ENCODE measurements at regions not wholly inside any gene's neighbourhood (a gene's known extent, or its start where the extent isn't known, plus 50 kb on each side); places are given as distances from the start of the nearest gene placed in this dataset.

- DNase-seq (ENCODE audit: low read depth in 2 of 2, low spot score in 1 of 2): no peak
Observed at GRCh38 chr16:82499302-82499701, 127.5 kb upstream of the CDH13 start.

DNA sequence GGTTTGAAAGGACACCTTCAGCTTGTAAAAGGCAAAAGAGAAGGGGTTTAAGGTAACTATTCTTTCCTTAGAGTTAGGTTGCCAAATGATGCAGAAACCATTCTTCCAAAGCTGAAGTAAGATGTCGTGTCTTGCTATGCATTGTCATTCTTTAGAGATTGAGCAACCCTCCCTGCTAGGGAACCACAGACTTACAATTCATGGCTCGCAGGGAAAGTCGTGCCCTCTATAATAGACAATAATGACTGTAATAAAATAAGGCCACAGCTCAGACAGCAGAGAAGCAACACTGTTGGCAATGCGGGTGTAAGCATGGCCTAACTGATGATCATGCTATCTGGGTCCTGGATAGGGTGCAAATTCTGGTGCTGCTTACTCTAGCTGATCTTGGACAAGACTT, 129.6 kb upstream of the CDH13 start:
- no peak for DNase-seq (ENCODE audit: low read depth in 2 of 2, low spot score in 1 of 2)

- DNase-seq (ENCODE audit: low read depth in 2 of 2, low spot score in 1 of 2): no peak
Observed at GRCh38 chr16:82488460-82488859, 138.3 kb upstream of the CDH13 start.

DNA sequence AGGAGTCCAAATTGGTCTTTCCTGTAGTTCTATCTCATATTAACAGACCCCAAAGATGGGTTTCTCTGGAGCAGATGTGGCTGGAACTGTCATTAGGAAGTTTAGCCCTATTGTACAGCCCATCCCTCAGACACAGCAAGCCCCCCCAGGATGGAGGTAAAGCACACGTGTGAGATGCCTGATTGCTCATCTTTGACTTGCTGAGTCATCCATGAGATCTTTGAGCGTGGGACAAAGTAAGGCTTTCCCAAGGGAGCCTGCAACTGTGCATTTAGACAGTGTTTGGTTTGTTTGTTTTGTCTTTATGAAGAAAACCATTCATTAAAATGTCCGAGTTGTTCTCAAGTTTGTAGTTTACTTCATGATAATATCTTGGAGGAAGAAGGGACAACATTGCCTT, 145.3 kb upstream of the CDH13 start:
- no peak for DNase-seq (ENCODE audit: low read depth in 2 of 2, low spot score in 1 of 2)

DNA sequence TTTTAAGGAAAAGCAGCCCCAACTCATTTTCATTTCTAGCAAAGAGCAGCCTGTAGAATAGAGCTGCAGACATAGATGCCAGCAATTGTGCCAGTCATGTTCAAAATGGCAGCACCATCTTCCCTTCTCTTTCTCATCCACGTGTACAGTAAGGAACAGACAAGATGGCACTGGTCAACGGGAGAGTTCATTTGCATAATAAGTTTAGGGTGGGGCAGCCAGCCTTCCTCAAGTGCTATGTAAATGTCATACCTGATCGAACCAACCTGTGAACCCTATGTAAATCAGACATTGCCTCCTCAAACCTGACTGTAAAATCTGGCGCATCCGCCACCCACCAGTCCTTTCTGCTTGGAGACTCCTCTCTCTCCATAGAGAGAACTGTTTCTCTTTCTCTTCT, 150.0 kb upstream of the CDH13 start:
- no peak for DNase-seq (ENCODE audit: low read depth in 2 of 2, low spot score in 1 of 2)

DNA sequence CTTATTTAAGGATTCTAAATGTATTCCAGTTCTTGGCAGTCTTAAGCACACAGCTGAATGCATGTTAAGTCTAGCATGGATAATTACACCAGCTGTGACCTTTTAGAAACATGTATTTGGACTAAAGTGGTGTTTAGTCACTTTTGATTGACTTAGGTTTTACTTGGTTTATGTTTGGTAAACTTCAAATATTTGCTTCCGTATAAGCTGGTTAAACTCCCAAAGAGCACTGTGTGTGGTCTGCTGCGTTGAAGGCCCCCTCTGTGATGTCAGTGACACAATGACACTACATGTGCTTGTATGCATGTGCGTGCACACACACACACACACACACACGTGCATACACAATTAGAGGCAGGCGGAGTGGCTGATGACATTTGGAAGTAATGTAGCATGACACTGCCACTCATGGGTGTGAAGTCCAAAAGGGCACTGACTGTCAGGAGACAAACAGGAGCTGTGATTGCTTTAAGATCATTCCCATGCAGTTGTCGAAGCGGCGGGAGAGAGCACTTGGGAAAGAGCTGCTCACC, 156.1 kb upstream of the CDH13 start:
- DNase-seq (ENCODE audit: low read depth in 2 of 2, low spot score in 1 of 2): no peak

- no peak for DNase-seq (ENCODE audit: low read depth in 2 of 2, low spot score in 1 of 2)
Observed at GRCh38 chr16:82470016-82470415, 156.8 kb upstream of the CDH13 start.

- no peak for DNase-seq (ENCODE audit: low read depth in 2 of 2, low spot score in 1 of 2)
Observed at GRCh38 chr16:82464187-82464586, 162.6 kb upstream of the CDH13 start.

DNA sequence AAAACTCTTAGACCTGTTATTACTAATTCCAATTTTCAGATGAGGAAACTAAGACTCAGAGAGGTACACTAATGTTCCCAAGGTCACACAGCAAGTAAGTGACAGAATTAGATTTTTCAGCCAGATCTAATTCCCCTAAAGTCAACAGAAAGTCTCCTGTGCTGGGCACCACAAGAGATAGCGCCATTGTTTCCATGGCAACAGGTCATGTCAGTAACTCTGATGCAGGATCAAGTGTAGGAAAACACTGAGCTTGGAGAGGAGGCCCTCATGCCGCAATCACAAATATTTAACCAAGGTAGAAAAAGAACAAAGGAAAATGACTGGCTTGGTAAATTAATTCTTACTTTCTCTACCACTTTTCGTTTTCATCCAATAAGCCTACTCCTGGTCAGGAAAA, 166.0 kb upstream of the CDH13 start:
- no peak for DNase-seq (ENCODE audit: low read depth in 2 of 2, low spot score in 1 of 2)

- no peak for DNase-seq (ENCODE audit: low read depth in 2 of 2, low spot score in 1 of 2)
Observed at GRCh38 chr16:82459580-82460256, 167.1 kb upstream of the CDH13 start.

GRCh38 chr16:82456683-82457082, 170.1 kb upstream of the CDH13 start:
- DNase-seq (ENCODE audit: low read depth in 2 of 2, low spot score in 1 of 2): no peak

DNA sequence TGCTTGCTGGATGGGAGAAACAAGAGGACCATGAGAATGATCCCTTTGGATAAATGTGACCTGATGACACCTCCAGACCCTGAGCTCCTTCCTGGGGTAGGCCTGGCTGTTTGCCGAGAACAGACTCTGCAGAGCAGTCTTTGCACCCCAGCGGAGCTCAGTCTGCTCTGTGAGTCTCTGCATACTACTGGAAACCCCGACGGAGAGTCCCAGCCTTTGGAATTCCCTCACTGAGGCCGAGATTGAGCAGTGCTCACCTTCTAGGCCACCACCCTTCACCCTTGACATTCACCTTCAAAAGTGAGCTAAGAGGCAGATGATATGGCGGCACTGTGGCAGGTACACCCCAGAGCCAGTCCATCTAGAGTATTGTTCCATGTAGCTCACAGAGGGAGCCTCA, 172.2 kb upstream of the CDH13 start:
- DNase-seq (ENCODE audit: low read depth in 2 of 2, low spot score in 1 of 2): no peak

DNA sequence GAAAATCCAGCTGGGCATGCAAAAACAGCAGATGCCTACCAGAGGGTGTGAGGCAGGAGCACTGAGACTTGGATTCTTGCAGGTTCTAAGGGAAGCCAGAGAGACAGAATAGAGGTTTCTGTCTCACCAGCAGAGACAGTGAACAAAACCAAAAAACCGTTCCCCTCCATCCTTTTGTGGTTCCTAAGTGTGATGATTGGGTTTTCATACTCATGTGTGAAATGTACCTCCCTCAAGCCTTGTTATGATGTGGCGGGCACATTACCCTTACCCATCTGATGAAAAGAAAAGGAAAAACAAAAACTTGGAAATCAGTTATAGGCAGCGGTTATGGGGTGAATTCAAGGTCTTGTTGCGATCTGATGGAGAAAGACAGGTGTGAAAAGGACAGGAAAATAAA, 172.6 kb upstream of the CDH13 start:
- no peak for DNase-seq (ENCODE audit: low read depth in 2 of 2, low spot score in 1 of 2)

DNA sequence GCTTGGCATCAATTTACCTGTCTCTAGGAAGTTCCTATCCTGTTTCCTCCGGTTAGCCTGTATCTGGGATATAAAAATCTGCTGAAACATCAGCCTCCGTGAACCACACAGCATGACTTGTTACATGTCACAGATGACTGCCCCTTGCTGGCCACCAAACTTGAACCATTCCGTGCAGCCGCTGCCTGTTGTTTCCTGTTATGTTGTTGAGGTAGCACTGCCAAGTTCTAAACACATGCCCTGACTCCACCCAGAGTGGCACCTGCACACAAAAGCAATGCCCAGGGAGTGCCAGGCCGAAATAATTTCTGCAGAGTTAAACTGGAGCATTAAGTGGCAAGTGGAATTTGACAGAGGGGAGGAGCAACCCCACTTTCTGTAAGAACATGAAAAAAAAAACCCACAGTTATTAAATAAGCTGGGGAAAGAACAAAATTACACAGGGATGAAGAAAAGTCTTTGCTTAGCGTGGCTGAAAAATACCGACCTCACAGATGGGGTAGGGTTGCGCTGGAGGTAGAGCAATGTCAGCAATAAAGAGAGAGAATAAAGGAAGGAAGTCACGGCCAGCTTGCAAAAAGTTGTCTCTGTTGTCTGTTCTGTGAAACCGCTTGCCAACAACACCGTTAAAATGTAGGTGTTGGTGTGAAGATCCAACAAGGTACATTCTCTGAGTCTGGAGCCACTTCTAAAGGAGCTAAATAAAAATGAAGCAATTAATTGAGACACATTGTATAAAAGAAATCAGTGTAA, 174.6 kb upstream of the CDH13 start:
- DNase-seq (ENCODE audit: low read depth in 2 of 2, low spot score in 1 of 2): no peak

GRCh38 chr16:82451449-82451848, 175.3 kb upstream of the CDH13 start:
- DNase-seq (ENCODE audit: low read depth in 2 of 2, low spot score in 1 of 2): no peak

DNA sequence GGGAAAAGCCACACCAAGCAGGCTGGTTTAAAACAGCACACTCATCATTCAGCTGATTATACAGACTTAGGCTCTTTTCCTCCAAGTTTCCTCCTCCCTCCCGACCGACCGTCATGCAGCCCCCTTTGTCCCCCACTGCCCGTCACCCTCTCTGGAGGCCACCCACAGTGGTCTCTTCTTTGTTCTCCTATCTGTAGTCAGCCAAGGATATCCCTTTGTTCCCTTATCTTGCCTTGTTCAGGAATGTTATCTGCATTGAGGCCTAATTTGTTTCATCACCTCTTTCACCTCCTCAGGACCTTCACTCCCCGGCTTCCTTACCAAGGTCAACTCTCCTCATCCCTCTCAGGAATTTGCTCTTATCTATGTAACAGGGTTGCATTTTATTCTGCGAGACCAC, 186.4 kb upstream of the CDH13 start:
- DNase-seq (ENCODE audit: low read depth in 2 of 2, low spot score in 1 of 2): no peak

DNA sequence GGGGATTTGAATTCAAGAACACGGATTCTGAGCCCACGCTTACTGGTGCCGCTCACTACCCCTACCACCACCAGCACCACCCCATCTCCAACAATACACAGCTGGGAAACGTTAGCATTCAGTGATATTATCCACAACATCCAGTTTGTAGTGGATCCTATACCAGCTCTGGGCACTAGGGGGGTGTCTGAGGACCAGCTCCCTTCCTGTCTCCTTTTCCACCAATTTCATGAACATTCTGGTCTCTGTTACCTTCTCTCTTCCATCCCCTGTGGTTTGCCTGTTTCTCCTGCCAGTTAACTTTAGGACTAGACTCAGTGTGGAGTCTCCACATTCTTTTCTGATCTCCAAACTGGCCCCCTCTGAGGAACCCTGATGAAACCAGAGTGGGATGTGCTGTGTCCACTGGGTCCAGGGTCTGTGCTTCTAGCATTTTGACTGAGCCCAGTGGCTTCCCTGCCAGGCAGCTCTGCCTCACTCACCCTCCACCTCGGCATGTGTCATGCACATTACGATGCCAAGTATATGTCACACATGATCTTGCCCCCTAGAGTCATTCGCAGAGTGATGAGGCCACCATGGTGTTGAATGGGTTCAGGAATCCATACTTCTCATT, 187.0 kb upstream of the CDH13 start:
- no peak for DNase-seq (ENCODE audit: low read depth in 2 of 2, low spot score in 1 of 2)

- DNase-seq (ENCODE audit: low read depth in 2 of 2, low spot score in 1 of 2): no peak
Observed at GRCh38 chr16:82433042-82433441, 193.7 kb upstream of the CDH13 start.

DNA sequence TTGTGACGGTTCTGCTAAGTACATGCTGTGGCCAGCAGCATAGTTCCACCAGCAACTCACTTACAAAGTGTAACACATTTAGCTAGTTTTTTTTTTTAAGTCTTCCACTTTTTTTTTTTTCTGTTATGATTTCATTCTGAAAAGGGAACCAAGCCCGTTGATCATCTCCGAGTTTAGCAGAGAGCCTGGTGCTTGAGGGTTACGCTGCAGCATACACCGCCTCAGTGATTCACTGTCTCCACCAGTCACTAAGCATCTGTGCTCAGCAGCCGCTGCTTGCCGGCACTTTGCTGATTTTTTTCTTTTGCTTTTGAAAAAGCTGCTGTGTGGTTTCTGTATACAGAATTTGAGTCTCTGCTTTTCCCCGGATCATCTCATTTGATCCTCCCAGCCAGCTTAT, 194.5 kb upstream of the CDH13 start:
- no peak for DNase-seq (ENCODE audit: low read depth in 2 of 2, low spot score in 1 of 2)

DNA sequence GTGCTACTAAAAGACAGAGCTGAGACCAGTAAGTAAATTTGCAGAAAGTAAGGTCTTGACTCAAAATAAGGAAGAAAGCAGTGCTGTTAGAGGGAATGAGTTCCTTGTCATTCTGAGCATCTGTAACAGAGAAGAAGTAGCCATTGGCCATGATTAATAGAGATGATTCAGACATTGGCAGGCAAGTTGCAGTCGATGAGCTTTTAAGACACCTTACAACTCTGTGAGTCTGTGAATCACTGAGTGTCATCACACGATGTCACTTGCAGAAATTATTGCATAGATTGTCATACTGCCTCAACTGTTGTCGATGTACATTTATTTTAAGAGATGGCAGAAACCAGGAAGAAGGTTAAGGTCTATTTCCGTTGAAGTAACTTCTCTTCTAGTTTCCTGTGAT, 201.1 kb upstream of the CDH13 start:
- DNase-seq (ENCODE audit: low read depth in 2 of 2, low spot score in 1 of 2): no peak

DNA sequence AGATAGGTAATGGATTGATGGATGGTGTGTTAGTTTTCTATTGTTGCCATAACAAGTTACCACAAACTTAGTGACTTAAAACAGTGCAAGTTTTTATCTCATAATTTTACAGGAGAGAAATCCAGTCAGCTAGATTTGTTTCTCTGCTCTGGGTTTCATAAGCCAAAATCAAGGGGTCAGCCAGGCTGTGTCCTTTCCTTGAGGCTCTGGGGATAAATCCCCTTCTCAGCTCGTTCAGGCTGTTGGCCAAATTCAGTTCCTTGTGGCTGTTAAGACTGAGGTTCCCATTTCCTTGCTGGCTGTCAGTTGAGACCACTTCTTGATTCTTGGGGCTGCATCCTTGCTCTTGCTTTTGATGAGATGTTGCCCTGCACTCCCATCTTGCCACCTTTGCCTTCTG, 204.9 kb upstream of the CDH13 start:
- DNase-seq (ENCODE audit: low read depth in 2 of 2, low spot score in 1 of 2): no peak

DNA sequence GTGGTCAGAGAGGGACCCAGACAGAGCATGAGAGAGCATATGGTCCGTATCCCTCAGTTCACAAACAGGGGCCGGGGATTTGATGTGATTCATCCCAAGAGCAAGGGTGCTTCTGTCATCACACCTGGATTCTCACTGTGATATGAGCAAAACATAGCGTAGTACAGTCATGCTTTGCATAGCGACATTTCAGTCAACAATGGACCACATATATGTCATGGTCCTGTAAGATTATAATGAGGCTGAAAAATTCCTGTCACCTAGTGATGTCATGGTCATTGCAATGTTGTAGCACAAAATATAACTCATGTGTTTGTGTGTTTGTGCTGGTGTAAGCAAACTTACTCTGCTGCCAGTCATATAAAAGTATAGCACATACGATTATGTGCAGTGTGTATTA, 207.4 kb upstream of the CDH13 start:
- DNase-seq (ENCODE audit: low read depth in 2 of 2, low spot score in 1 of 2): no peak
